OCI-LY7 (cell line): ENCODE measurements at regions not wholly inside any gene's neighbourhood (a gene's known extent, or its start where the extent isn't known, plus 50 kb on each side); places are given as distances from the start of the nearest gene placed in this dataset.

Source experiments
- BruUV-seq: library from RNA; stranded (reverse); fragments of 400-500 nt; replicated peaks from 2 replicates; lab custom pipeline; 2021; lab: Mats Ljungman, UMichigan
- CTCF ChIA-PET: fragments of 300-600 bp; sonication (Branson Sonifier 250); formaldehyde crosslinking; loops from one replicate; lab custom pipeline; 2022; ENCODE audit warnings: antibody characterized with exemption; ENCODE audit not compliant: unreplicated experiment; lab: Charles Lee
- POLR2A ChIA-PET: fragments of 300-600 bp; sonication (Branson Sonifier 250); formaldehyde crosslinking; loops from one replicate; lab custom pipeline; 2022; ENCODE audit warnings: antibody characterized with exemption; lab: Charles Lee
- DNase-seq: peaks from one replicate; pipeline ENCODE4 v3.0.0-alpha.2; 2015; ENCODE audit warnings: low spot score
- H2AFZ ChIP-seq: fragments of 200-600 bp; sonication (generic), shearing (Covaris generic); 2 replicates; pipeline ENCODE4 v1.6.1; 2014; ENCODE audit warnings: mild to moderate bottlenecking, antibody characterized with exemption, low read length, moderate library complexity
- H3K27ac ChIP-seq: fragments of 200-600 bp; sonication (generic); 2 replicates; pipeline ENCODE4 v1.5.1; 2014; ENCODE audit warnings: mixed run types, low read depth, mild to moderate bottlenecking, moderate library complexity, low read length, inconsistent platforms; ENCODE audit not compliant: poor library complexity, severe bottlenecking
- H3K36me3 ChIP-seq: fragments of 200-600 bp; sonication (generic); 2 replicates; pipeline ENCODE4 v1.6.1; 2014; ENCODE audit warnings: mild to moderate bottlenecking, antibody characterized with exemption, low read length, moderate library complexity, mixed read lengths; ENCODE audit not compliant: insufficient read depth
- H3K4me1 ChIP-seq: fragments of 200-600 bp; sonication (generic); 2 replicates; pipeline ENCODE4 v1.5.1; 2014; ENCODE audit warnings: mild to moderate bottlenecking, low read length; ENCODE audit not compliant: insufficient read depth, poor library complexity, severe bottlenecking
- H3K4me2 ChIP-seq: fragments of 200-600 bp; sonication (generic); 2 replicates; pipeline ENCODE4 v1.6.1; 2014; ENCODE audit warnings: mild to moderate bottlenecking, low read length
- H3K4me3 ChIP-seq: fragments of 200-600 bp; sonication (generic); 2 replicates; pipeline ENCODE4 v1.5.1; 2014; ENCODE audit warnings: mild to moderate bottlenecking, low read depth, low read length; ENCODE audit not compliant: poor library complexity, severe bottlenecking
- H3K79me2 ChIP-seq: fragments of 200-600 bp; sonication (generic); 2 replicates; pipeline ENCODE4 v1.6.1; 2016; ENCODE audit warnings: low read depth, mild to moderate bottlenecking, low read length, moderate library complexity, mixed read lengths; ENCODE audit not compliant: insufficient read depth
- H3K9me2 ChIP-seq: fragments of 200-600 bp; sonication (generic); 2 replicates; pipeline ENCODE4 v1.6.1; 2016; ENCODE audit warnings: mild to moderate bottlenecking, low read length, mixed read lengths; ENCODE audit not compliant: insufficient read depth
- H3K9me3 ChIP-seq: fragments of 200-600 bp; sonication (generic); 2 replicates; pipeline ENCODE4 v1.6.1; 2014; ENCODE audit warnings: mild to moderate bottlenecking, mixed run types, low read length, mixed read lengths
- H4K20me1 ChIP-seq: fragments of 200-600 bp; sonication (generic); 2 replicates; pipeline ENCODE4 v1.6.1; 2014; ENCODE audit warnings: mild to moderate bottlenecking, antibody characterized with exemption, low read length, moderate library complexity, mixed read lengths; ENCODE audit not compliant: insufficient read depth
- EZH2phosphoT487 ChIP-seq: fragments of 200-600 bp; sonication (generic); IDR thresholded peaks from 2 replicates; pipeline ENCODE4 v1.6.1; 2018; ENCODE audit warnings: low read depth, borderline replicate concordance, mild to moderate bottlenecking, mixed run types, antibody characterized with exemption, low read length, moderate library complexity, mixed read lengths
- intact Hi-C: fragments of 100-400 bp; cut with micrococcal nuclease; formaldehyde crosslinking; loops from one replicate; pipeline ENCODE4 v1.10.0; 2022; ENCODE audit not compliant: unreplicated experiment
- TF ChIP-seq, protein P1 (sequence below): fragments of 200-600 bp; sonication (generic); conservative IDR thresholded peaks from 2 replicates; pipeline ENCODE4 v1.5.1; 2014; ENCODE audit warnings: mild to moderate bottlenecking, antibody characterized with exemption, low read length, moderate library complexity, mixed read lengths

DNA sequence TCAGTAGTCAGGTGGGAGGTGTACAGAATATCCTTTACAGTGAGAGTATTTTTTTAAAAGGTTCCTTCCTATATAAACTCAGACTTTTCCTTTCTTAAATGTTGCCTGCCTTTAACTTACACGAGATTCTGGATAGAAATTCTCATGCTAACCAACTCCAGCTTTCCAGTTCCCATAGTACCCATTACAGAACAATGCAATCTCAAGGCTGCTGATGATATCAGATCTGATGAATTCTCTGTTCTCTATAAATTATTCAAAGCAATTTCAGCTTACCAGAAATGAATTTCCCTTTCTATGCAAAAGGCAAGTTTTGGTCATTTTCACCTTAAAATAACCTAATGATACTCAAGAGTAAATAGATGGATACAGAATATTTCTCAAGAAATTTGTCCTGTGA is 90.3 kb downstream of the NUDT12 start:
- H3K4me2 ChIP-seq = no peak overlapping the region
- POLR2A ChIA-PET = no interaction called here
- H3K9me3 ChIP-seq = no peaks in the 10 kb centered on the region
- BruUV-seq = no TSS peak
- no peak overlapping the region for H3K4me3 ChIP-seq
- H3K79me2 ChIP-seq = no peaks in the 10 kb centered on the region
- intact Hi-C loops = no loop called here
- no peak overlapping the region for H3K27ac ChIP-seq
- no peaks in the 10 kb centered on the region for H3K9me2 ChIP-seq
- TF ChIP-seq, protein P1, sequence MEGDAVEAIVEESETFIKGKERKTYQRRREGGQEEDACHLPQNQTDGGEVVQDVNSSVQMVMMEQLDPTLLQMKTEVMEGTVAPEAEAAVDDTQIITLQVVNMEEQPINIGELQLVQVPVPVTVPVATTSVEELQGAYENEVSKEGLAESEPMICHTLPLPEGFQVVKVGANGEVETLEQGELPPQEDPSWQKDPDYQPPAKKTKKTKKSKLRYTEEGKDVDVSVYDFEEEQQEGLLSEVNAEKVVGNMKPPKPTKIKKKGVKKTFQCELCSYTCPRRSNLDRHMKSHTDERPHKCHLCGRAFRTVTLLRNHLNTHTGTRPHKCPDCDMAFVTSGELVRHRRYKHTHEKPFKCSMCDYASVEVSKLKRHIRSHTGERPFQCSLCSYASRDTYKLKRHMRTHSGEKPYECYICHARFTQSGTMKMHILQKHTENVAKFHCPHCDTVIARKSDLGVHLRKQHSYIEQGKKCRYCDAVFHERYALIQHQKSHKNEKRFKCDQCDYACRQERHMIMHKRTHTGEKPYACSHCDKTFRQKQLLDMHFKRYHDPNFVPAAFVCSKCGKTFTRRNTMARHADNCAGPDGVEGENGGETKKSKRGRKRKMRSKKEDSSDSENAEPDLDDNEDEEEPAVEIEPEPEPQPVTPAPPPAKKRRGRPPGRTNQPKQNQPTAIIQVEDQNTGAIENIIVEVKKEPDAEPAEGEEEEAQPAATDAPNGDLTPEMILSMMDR = no peak
- no peak for TF ChIP-seq EZH2phosphoT487
- H3K36me3 ChIP-seq = no peaks in the 10 kb centered on the region
- H3K4me1 ChIP-seq = no peaks in the 10 kb centered on the region
- no peaks in the 10 kb centered on the region for H4K20me1 ChIP-seq
- no peak for DNase-seq
- no peak overlapping the region for H2AFZ ChIP-seq
- CTCF ChIA-PET = no interaction called here

DNA sequence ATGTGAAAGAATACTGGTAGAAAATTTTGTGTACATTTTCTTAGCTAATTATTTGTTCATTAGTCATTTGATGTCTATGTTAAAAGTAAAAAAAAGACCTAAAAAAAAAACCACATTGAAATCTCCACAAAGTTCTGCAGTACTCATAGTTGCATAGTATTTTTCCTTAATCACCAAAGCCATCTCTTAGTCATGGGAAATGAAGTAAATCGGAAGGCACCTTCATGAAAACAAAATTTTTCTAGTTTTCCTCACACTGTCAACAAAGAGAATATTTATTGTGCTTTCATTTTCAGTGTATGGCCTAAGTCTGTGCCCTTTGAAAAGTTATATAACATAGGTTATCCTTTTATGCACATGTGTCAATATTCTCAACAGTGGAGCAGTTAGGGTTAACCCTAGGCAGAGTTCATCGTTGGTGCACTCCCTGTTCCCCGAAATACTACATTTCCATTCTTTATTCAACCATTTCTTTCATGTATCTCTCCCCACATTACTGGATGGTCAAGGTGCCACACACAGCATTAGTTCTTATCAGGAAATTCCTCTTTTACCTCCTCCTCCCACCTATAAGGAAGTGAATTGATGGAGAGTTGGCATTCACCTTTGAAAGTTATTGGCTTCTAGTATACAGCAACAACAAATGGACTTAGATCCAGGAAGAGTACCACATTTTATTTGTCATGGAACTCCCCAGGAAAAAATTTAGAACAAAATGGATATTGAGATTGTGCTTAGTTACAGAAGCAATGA is 93.1 kb downstream of the NUDT12 start:
- ChIA-PET POLR2A (no interaction called here), CTCF (no interaction called here)
- Histone ChIP-seq H3K36me3 (no peaks in the 10 kb centered on the region), H3K9me2 (no peaks in the 10 kb centered on the region), H3K4me3 (no peak overlapping the region), H3K27ac (no peak overlapping the region), H4K20me1 (no peaks in the 10 kb centered on the region), H3K4me1 (no peaks in the 10 kb centered on the region), H3K9me3 (no peaks in the 10 kb centered on the region), H3K79me2 (no peaks in the 10 kb centered on the region), H3K4me2 (no peak overlapping the region), H2AFZ (no peak overlapping the region)
- intact Hi-C loops = no loop called here
- BruUV-seq = no TSS peak
- TF ChIP-seq EZH2phosphoT487 = no peak
- TF ChIP-seq, protein P1 = no peak
- DNase-seq = no peak

DNA sequence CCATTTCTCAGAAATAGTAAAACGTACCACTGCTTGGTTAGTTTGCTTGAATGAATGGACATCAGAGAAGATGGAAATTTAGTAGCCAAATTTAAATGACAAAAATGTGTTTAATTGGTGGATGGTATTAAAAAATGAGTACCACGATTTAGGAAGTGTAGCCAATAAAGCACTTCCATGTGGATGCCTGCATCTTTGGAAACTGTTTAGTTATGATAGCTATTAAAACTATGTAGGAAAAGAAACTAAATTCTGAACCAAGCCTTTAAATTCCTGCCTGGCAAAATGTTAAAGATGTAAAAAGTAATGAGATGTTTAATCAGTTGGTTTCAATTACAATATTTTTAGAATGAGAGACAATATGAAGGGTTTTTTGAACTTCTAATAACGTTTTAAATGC is 94.8 kb downstream of the NUDT12 start:
- Histone ChIP-seq H4K20me1 (no peaks in the 10 kb centered on the region), H3K9me2 (no peaks in the 10 kb centered on the region), H3K36me3 (no peaks in the 10 kb centered on the region), H3K27ac (no peak overlapping the region), H3K4me3 (no peak overlapping the region), H3K9me3 (no peaks in the 10 kb centered on the region), H3K4me1 (no peaks in the 10 kb centered on the region), H3K4me2 (no peak overlapping the region), H2AFZ (no peak overlapping the region), H3K79me2 (no peaks in the 10 kb centered on the region)
- no peak for DNase-seq
- POLR2A ChIA-PET = no interaction called here
- intact Hi-C loops = no loop called here
- TF ChIP-seq EZH2phosphoT487 = no peak
- TF ChIP-seq, protein P1 = no peak
- CTCF ChIA-PET = no interaction called here
- BruUV-seq = no TSS peak
